Brain microvascular endothelial cell (primary cell): ENCODE measurements at regions not wholly inside any gene's neighbourhood (a gene's known extent, or its start where the extent isn't known, plus 50 kb on each side); places are given as distances from the start of the nearest gene placed in this dataset.

Experiments
- DNase-seq: peaks from one replicate; pipeline ENCODE4 v3.0.0-alpha.2; 2020
- H3K27ac ChIP-seq: fragments of 250-450 bp; sonication (Bioruptor Pico); 2 replicates; pipeline ENCODE4 v1.5.1; 2020; ENCODE audit warnings: mild to moderate bottlenecking, moderate library complexity
- H3K27me3 ChIP-seq: fragments of 250-450 bp; sonication (Bioruptor Pico); replicated peaks from 2 replicates; pipeline ENCODE4 v1.5.1; 2020; ENCODE audit warnings: mild to moderate bottlenecking
- H3K36me3 ChIP-seq: fragments of 250-450 bp; sonication (Bioruptor Pico); replicated peaks from 2 replicates; pipeline ENCODE4 v1.5.1; 2020; ENCODE audit warnings: mild to moderate bottlenecking
- H3K4me3 ChIP-seq: 2 replicates; pipeline ENCODE4 v1.5.1; 2011; ENCODE audit warnings: low read depth, mild to moderate bottlenecking, control low read depth, low read length, moderate library complexity
- in situ Hi-C: cut with HindIII; loops from 2 replicates; pipeline ENCODE4 v1.10.0; 2017; ENCODE audit warnings: low sequenced_read_pairs, low pct_ligation_motif_present
- TF ChIP-seq, protein P1 (sequence below): IDR thresholded peaks from 2 replicates; pipeline ENCODE4 v1.5.1; 2011; ENCODE audit warnings: low read depth, mild to moderate bottlenecking, moderate library complexity, low read length, control low read depth, inconsistent platforms; ENCODE audit errors: missing control alignments

DNA sequence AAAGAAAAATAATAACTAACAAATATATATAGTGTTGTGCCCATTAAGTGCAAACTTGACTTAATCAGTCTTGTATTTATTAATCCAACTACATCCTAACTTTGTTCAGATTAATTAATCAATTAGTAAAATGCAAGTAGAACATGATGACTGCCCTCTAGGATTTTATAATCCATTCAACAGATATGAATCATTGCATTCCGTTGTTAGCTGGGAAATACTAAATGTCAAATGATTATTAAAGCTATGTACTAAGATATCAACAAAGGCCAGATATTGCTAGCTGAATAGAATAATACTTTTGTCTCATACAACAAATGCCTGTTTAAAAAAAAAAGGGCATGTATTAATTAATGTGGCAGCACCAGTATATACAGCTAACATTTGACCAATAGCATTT lies 1366.3 kb downstream of the STIM2 start:
- Histone ChIP-seq H3K36me3 (no peaks in the 10 kb centered on the region), H3K27ac (no peak overlapping the region), H3K27me3 (no peaks in the 10 kb centered on the region), H3K4me3 (no peak overlapping the region)
- TF ChIP-seq, protein P1, sequence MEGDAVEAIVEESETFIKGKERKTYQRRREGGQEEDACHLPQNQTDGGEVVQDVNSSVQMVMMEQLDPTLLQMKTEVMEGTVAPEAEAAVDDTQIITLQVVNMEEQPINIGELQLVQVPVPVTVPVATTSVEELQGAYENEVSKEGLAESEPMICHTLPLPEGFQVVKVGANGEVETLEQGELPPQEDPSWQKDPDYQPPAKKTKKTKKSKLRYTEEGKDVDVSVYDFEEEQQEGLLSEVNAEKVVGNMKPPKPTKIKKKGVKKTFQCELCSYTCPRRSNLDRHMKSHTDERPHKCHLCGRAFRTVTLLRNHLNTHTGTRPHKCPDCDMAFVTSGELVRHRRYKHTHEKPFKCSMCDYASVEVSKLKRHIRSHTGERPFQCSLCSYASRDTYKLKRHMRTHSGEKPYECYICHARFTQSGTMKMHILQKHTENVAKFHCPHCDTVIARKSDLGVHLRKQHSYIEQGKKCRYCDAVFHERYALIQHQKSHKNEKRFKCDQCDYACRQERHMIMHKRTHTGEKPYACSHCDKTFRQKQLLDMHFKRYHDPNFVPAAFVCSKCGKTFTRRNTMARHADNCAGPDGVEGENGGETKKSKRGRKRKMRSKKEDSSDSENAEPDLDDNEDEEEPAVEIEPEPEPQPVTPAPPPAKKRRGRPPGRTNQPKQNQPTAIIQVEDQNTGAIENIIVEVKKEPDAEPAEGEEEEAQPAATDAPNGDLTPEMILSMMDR = no peak
- DNase-seq = no peak
- in situ Hi-C loops = no loop called here

DNA sequence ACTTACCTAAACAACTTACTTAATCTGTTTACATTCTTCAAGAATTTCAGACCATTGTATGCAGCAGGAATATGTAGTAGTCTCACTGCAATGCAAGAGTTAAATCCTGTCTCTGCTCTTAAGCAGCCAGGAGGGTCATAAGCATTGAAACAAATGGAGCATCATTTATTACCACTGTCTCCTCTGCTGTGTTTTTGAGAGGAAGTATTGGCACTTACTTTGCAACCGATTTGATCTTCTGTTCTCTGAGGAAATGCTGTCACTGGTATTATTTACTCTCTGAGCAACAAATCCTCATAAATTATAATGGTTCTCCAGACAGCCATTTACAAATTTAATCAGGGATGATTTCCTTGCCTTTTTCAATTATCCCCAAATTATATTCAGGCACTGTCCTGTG lies 1367.1 kb downstream of the STIM2 start:
- H3K4me3 ChIP-seq = no peak overlapping the region
- in situ Hi-C loops = no loop called here
- no peaks in the 10 kb centered on the region for H3K36me3 ChIP-seq
- TF ChIP-seq, protein P1 = no peak
- no peaks in the 10 kb centered on the region for H3K27me3 ChIP-seq
- DNase-seq = no peak
- H3K27ac ChIP-seq = no peak overlapping the region

DNA sequence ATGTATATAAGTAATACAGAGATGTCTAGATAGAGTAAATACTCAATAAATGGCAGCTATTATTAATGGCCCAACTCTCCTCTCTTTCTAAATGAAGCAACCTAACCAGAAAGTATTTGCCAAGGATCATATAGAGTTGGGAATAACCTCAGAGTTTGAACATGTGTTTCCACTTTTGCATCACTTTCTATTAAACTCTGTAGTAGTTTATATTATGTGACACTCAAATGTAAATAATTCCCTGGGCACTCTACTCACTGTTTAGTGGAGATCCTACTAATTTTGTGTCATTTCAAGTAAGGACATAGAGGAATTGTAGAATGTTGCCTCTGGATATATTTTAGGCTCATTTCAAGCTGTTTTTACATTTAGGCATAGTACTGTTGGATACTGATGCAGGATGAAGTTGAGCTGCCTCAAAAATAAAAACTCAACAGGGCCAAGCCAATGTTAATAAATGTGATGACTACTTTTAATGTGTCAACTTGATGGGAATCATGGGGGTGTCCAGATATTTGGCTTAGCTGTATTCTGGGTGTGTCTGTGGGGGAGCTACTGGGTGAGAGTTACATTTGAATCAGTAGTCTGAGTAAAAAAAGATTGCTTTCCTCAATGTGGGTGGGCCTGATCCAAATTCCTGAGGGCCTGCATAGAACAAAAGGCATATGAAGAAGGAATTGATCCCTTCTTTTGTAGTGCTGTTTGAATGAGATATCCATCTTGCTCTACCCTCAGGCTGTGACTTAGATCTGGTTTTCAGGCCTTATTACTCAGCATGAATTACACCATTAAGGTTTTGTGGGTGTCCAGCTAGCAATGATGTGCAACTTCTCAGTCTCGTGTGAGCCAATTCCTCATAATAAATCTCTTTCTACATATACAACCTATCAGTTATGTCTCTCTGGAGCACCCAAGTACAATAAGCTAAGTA lies 1368.2 kb downstream of the STIM2 start:
- DNase-seq = no peak

DNA sequence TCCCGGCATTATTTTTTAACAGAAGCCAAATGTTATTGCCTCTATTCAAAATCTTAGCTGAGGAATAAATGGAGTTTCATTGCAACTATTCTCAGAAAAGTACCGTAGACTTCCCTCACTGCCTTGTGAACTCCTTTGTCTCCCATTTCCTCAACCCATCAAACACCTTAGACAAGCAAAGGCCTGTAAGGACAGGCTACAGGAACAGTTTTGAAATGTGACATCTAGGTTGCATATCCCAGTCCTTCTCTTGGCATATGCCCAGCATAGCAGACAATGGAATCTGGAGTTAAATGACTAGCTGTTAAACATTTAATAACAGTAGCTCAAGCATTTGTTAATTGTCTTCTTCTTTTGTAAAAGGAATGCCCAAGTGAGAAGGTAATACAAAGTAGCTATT lies 1371.7 kb downstream of the STIM2 start:
- Histone ChIP-seq H3K27me3 (no peaks in the 10 kb centered on the region), H3K36me3 (no peaks in the 10 kb centered on the region), H3K27ac (no peak overlapping the region), H3K4me3 (no peak overlapping the region)
- TF ChIP-seq, protein P1 = no peak
- no peak for DNase-seq
- in situ Hi-C loops = no loop called here

More for the DNA sequence above, 1368.2 kb downstream of the STIM2 start:
- no peaks in the 10 kb centered on the region for H3K27me3 ChIP-seq
- H3K4me3 ChIP-seq = no peak overlapping the region
- TF ChIP-seq, protein P1 = no peak
- in situ Hi-C loops = no loop called here
- no peaks in the 10 kb centered on the region for H3K36me3 ChIP-seq
- H3K27ac ChIP-seq = no peak overlapping the region

DNA sequence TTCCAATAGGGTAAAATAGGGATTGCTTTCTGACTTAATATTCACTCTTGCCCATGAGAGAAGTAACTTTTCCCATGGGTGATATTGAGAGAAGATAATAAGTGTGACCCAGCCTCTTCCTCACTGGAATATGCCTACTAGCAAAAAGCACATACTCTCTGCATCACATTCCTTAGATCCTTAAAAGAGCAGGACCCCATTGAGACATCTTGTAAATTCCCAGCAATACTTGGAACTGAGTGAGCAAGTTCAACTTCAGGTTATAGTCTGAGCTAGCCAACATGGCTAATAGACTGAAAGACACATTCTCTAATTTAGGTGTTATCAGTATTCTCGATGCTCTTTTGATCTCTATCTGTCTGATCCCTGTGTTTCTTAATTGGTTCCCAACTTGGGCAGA lies 1372.3 kb downstream of the STIM2 start:
- no peak overlapping the region for H3K4me3 ChIP-seq
- in situ Hi-C loops = no loop called here
- DNase-seq = no peak
- TF ChIP-seq, protein P1 = no peak
- H3K27me3 ChIP-seq = no peaks in the 10 kb centered on the region
- no peaks in the 10 kb centered on the region for H3K36me3 ChIP-seq
- no peak overlapping the region for H3K27ac ChIP-seq
